HEK293 (cell line): ENCODE measurements at regions not wholly inside any gene's neighbourhood (a gene's known extent, or its start where the extent isn't known, plus 50 kb on each side); places are given as distances from the start of the nearest gene placed in this dataset.

Experiments used
- CTCF ChIA-PET: fragments of 350-600 bp; formaldehyde crosslinking; extraction: SDS; loops from one replicate; lab custom pipeline; 2021; ENCODE audit warnings: antibody characterized with exemption; lab: Yijun Ruan, JAX
- POLR2A ChIA-PET: fragments of 300-600 bp; formaldehyde crosslinking; extraction: SDS; loops from one replicate; lab custom pipeline; 2020; ENCODE audit warnings: antibody characterized with exemption, inconsistent platforms; lab: Yijun Ruan, JAX
- H3K27ac ChIP-seq: fragments of 200-500 bp; sonication (Bioruptor generic); 2 replicates; pipeline ENCODE4 v1.5.1; 2014; ENCODE audit warnings: low read depth, low read length, control low read depth, inconsistent platforms; ENCODE audit errors: extremely low read depth
- H3K36me3 ChIP-seq, 2 experiments: fragments of 200-500 bp in 1 of 2; sonication (Bioruptor generic) in 1 of 2; 1 replicate in 1 of 2; 2 replicates in 1 of 2; pipeline ENCODE4 v1.5.1; 2014 to 2017; ENCODE audit warnings: inconsistent platforms in 2 of 2, low read length in 2 of 2; ENCODE audit not compliant: control insufficient read depth in 2 of 2, insufficient read depth in 1 of 2
- H3K4me1 ChIP-seq: fragments of 200-500 bp; sonication (Bioruptor generic); 2 replicates; pipeline ENCODE4 v1.5.1; 2014; ENCODE audit warnings: mild to moderate bottlenecking, low read length, inconsistent platforms; ENCODE audit not compliant: control insufficient read depth, insufficient read depth
- H3K4me3 ChIP-seq: 2 replicates; pipeline ENCODE4 v1.5.1; 2011; ENCODE audit warnings: low read depth, mild to moderate bottlenecking, control low read depth, low read length, moderate library complexity
- H3K9me3 ChIP-seq: fragments of 200-500 bp; sonication (Bioruptor generic); 2 replicates; pipeline ENCODE4 v1.5.1; 2014; ENCODE audit warnings: low read depth, low read length, inconsistent platforms; ENCODE audit not compliant: control insufficient read depth, insufficient read depth
- HOXC10 ChIP-seq: sonication (generic); formaldehyde crosslinking; IDR thresholded peaks from 2 replicates; pipeline ENCODE4 v1.8.1; 2023; ENCODE audit warnings: mild to moderate bottlenecking, missing genetic modification reagents
- HOXD13 ChIP-seq: sonication (generic); formaldehyde crosslinking; IDR thresholded peaks from 2 replicates; pipeline ENCODE4 v1.8.0; 2022; ENCODE audit warnings: missing genetic modification reagents, borderline replicate concordance
- KLF8 ChIP-seq: fragments of 450-650 bp; formaldehyde crosslinking; IDR thresholded peaks from 2 replicates; pipeline ENCODE4 v1.5.1; 2016; ENCODE audit warnings: missing biosample characterization, missing genetic modification characterization
- MEIS1 ChIP-seq: sonication (generic); formaldehyde crosslinking; IDR thresholded peaks from 2 replicates; pipeline ENCODE4 v1.8.1; 2022; ENCODE audit warnings: missing genetic modification reagents, mild to moderate bottlenecking, borderline replicate concordance
- ZBTB17 ChIP-seq: fragments of 450-650 bp; formaldehyde crosslinking; IDR thresholded peaks from 2 replicates; pipeline ENCODE4 v1.5.1; 2016; ENCODE audit warnings: missing biosample characterization, missing genetic modification characterization
- ZNF10 ChIP-seq: fragments of 450-650 bp; formaldehyde crosslinking; IDR thresholded peaks from 2 replicates; pipeline ENCODE4 v1.5.1; 2017; ENCODE audit warnings: missing biosample characterization, missing genetic modification characterization
- ZNF112 ChIP-seq: fragments of 450-650 bp; formaldehyde crosslinking; IDR thresholded peaks from 2 replicates; pipeline ENCODE4 v1.5.0; 2017; ENCODE audit warnings: missing biosample characterization, missing genetic modification characterization
- ZNF155 ChIP-seq: fragments of 450-650 bp; formaldehyde crosslinking; IDR thresholded peaks from 2 replicates; pipeline ENCODE4 v1.5.1; 2016; ENCODE audit warnings: missing biosample characterization, missing genetic modification characterization
- ZNF24 ChIP-seq: fragments of 450-650 bp; formaldehyde crosslinking; IDR thresholded peaks from 2 replicates; pipeline ENCODE4 v1.5.1; 2016; ENCODE audit warnings: missing biosample characterization, missing genetic modification characterization
- ZNF266 ChIP-seq: fragments of 450-650 bp; formaldehyde crosslinking; IDR thresholded peaks from 2 replicates; pipeline ENCODE4 v1.5.1; 2016; ENCODE audit warnings: missing biosample characterization, missing genetic modification characterization, low read depth
- ZNF324 ChIP-seq: fragments of 450-650 bp; formaldehyde crosslinking; IDR thresholded peaks from 2 replicates; pipeline ENCODE4 v1.5.1; 2016; ENCODE audit warnings: missing biosample characterization, missing genetic modification characterization
- ZNF37A ChIP-seq: fragments of 450-650 bp; IDR thresholded peaks from 2 replicates; pipeline ENCODE4 v1.5.1; 2018; ENCODE audit warnings: missing biosample characterization, missing genetic modification characterization
- ZNF501 ChIP-seq: fragments of 450-650 bp; formaldehyde crosslinking; IDR thresholded peaks from 2 replicates; pipeline ENCODE4 v1.5.1; 2016; ENCODE audit warnings: missing biosample characterization, missing genetic modification characterization
- ZNF544 ChIP-seq: fragments of 450-650 bp; formaldehyde crosslinking; IDR thresholded peaks from 2 replicates; pipeline ENCODE4 v1.5.0; 2017; ENCODE audit warnings: missing biosample characterization, missing genetic modification characterization
- ZNF623 ChIP-seq: fragments of 450-650 bp; formaldehyde crosslinking; IDR thresholded peaks from 2 replicates; pipeline ENCODE4 v1.5.1; 2016; ENCODE audit warnings: missing biosample characterization, missing genetic modification characterization
- ZNF677 ChIP-seq: fragments of 450-650 bp; IDR thresholded peaks from 2 replicates; pipeline ENCODE4 v1.5.0; 2018; ENCODE audit warnings: missing biosample characterization, mild to moderate bottlenecking, missing genetic modification characterization, moderate library complexity
- ZNF747 ChIP-seq: fragments of 450-650 bp; formaldehyde crosslinking; IDR thresholded peaks from 2 replicates; pipeline ENCODE4 v1.5.1; 2016; ENCODE audit warnings: missing biosample characterization, missing genetic modification characterization
- ZNF791 ChIP-seq: fragments of 450-650 bp; formaldehyde crosslinking; IDR thresholded peaks from 2 replicates; pipeline ENCODE4 v1.5.1; 2016; ENCODE audit warnings: missing biosample characterization, missing genetic modification characterization
- TF ChIP-seq, protein P1 (sequence below): fragments of 450-650 bp; formaldehyde crosslinking; IDR thresholded peaks from 2 replicates; pipeline ENCODE4 v1.5.1; 2016; ENCODE audit warnings: missing biosample characterization, missing genetic modification characterization
- TF ChIP-seq, protein P2 (sequence below): fragments of 450-650 bp; formaldehyde crosslinking; IDR thresholded peaks from 2 replicates; pipeline ENCODE4 v1.5.1; 2017; ENCODE audit warnings: missing biosample characterization, mild to moderate bottlenecking, missing genetic modification characterization, moderate library complexity
- TF ChIP-seq, protein P3 (sequence below): fragments of 450-650 bp; formaldehyde crosslinking; IDR thresholded peaks from 2 replicates; pipeline ENCODE4 v1.5.1; 2016; ENCODE audit warnings: missing biosample characterization, missing genetic modification characterization, low read depth
- TF ChIP-seq, protein P4 (sequence below): fragments of 450-650 bp; formaldehyde crosslinking; IDR thresholded peaks from 2 replicates; pipeline ENCODE4 v1.5.1; 2016; ENCODE audit warnings: missing biosample characterization, missing genetic modification characterization
- TF ChIP-seq, protein P5 (sequence below): fragments of 450-650 bp; formaldehyde crosslinking; IDR thresholded peaks from 2 replicates; pipeline ENCODE4 v1.5.1; 2017; ENCODE audit warnings: missing biosample characterization, missing genetic modification characterization

DNA sequence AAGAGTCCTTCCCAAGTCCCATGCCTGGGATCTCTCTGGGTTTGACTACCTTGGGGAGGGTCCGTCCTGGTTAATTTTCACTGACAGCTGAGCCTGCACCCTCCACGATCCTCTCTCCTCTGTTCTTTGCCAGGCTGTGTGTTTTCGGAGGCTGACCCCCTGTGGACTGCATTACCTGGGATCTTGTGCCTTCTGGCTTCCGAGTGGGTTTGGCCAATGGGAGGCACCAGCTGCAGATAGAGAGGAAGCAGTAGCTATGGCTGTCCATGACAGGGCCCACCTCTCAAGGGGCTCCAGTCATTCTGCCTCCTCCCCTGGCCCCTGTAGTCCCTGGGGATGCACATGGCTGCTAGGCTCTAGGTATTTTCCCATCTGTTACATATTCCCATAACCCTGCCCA is 285.0 kb downstream of the DMRT2 start (continued):
- TF ChIP-seq, protein P1, sequence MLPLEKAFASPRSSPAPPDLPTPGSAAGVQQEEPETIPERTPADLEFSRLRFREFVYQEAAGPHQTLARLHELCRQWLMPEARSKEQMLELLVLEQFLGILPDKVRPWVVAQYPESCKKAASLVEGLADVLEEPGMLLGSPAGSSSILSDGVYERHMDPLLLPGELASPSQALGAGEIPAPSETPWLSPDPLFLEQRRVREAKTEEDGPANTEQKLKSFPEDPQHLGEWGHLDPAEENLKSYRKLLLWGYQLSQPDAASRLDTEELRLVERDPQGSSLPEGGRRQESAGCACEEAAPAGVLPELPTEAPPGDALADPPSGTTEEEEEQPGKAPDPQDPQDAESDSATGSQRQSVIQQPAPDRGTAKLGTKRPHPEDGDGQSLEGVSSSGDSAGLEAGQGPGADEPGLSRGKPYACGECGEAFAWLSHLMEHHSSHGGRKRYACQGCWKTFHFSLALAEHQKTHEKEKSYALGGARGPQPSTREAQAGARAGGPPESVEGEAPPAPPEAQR: no peak
- TF ChIP-seq ZNF791 (tag by site-specific recombination): no peak
- TF ChIP-seq ZNF112 (tag by site-specific recombination): no peak
- no peak for TF ChIP-seq ZNF501 (tag by site-specific recombination)
- no peak for TF ChIP-seq ZNF266 (tag by site-specific recombination)
- TF ChIP-seq, protein P2, sequence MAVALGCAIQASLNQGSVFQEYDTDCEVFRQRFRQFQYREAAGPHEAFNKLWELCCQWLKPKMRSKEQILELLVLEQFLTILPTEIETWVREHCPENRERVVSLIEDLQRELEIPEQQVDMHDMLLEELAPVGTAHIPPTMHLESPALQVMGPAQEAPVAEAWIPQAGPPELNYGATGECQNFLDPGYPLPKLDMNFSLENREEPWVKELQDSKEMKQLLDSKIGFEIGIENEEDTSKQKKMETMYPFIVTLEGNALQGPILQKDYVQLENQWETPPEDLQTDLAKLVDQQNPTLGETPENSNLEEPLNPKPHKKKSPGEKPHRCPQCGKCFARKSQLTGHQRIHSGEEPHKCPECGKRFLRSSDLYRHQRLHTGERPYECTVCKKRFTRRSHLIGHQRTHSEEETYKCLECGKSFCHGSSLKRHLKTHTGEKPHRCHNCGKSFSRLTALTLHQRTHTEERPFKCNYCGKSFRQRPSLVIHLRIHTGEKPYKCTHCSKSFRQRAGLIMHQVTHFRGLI: no peak
- TF ChIP-seq MEIS1: no peak
- TF ChIP-seq ZBTB17 (tag by site-specific recombination): no peak
- no peak for TF ChIP-seq ZNF544 (tag by site-specific recombination)
- TF ChIP-seq HOXC10 (CRISPR knock-in tag): no peak
- TF ChIP-seq ZNF155: no peak
- no peak for TF ChIP-seq ZNF623
- TF ChIP-seq HOXD13 (CRISPR knock-in tag): no peak
- TF ChIP-seq, protein P3, sequence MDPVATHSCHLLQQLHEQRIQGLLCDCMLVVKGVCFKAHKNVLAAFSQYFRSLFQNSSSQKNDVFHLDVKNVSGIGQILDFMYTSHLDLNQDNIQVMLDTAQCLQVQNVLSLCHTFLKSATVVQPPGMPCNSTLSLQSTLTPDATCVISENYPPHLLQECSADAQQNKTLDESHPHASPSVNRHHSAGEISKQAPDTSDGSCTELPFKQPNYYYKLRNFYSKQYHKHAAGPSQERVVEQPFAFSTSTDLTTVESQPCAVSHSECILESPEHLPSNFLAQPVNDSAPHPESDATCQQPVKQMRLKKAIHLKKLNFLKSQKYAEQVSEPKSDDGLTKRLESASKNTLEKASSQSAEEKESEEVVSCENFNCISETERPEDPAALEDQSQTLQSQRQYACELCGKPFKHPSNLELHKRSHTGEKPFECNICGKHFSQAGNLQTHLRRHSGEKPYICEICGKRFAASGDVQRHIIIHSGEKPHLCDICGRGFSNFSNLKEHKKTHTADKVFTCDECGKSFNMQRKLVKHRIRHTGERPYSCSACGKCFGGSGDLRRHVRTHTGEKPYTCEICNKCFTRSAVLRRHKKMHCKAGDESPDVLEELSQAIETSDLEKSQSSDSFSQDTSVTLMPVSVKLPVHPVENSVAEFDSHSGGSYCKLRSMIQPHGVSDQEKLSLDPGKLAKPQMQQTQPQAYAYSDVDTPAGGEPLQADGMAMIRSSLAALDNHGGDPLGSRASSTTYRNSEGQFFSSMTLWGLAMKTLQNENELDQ (tag by site-specific recombination): no peak
- no peak for TF ChIP-seq ZNF747 (tag by site-specific recombination)

DNA sequence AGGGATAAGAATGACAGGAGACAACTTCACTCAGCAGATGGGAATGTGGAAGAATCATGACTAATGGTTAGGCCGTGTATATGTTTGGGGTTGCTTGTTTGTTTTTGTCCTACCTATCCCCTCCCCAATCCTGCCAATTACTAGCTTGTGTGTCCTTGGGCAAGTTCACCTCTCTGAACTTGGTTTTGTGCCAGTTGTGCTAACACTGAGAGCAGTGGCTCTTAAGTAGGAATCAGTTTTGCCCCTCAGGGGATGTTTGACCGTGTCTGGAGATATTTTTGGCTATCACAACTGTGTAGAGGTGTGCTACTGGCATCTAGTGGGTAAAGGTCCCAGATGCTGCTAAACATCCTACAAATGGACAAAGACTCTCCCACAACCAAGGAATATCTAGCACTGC is 287.0 kb downstream of the DMRT2 start:
- ChIA-PET CTCF (interaction anchor here (0.5 to 1.5 kb wide), 7 partner anchors 18 to 1502 kb away, joined by 3 to 8 read pairs (median 3); partner anchors contain the start of gene DMRT2), POLR2A (no interaction called here)
- Histone ChIP-seq H3K36me3 (no peaks in the 10 kb centered on the region), H3K9me3 (no peaks in the 10 kb centered on the region), H3K4me1 (no peaks in the 10 kb centered on the region), H3K27ac (no peak overlapping the region), H3K4me3 (no peak overlapping the region)
- TF ChIP-seq KLF8 (tag by site-specific recombination): no peak
- no peak for TF ChIP-seq ZNF24
- TF ChIP-seq, protein P4, sequence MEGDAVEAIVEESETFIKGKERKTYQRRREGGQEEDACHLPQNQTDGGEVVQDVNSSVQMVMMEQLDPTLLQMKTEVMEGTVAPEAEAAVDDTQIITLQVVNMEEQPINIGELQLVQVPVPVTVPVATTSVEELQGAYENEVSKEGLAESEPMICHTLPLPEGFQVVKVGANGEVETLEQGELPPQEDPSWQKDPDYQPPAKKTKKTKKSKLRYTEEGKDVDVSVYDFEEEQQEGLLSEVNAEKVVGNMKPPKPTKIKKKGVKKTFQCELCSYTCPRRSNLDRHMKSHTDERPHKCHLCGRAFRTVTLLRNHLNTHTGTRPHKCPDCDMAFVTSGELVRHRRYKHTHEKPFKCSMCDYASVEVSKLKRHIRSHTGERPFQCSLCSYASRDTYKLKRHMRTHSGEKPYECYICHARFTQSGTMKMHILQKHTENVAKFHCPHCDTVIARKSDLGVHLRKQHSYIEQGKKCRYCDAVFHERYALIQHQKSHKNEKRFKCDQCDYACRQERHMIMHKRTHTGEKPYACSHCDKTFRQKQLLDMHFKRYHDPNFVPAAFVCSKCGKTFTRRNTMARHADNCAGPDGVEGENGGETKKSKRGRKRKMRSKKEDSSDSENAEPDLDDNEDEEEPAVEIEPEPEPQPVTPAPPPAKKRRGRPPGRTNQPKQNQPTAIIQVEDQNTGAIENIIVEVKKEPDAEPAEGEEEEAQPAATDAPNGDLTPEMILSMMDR (tag by site-specific recombination): peak; percentile 48; the same call in 1 of the 2 replicates

DNA sequence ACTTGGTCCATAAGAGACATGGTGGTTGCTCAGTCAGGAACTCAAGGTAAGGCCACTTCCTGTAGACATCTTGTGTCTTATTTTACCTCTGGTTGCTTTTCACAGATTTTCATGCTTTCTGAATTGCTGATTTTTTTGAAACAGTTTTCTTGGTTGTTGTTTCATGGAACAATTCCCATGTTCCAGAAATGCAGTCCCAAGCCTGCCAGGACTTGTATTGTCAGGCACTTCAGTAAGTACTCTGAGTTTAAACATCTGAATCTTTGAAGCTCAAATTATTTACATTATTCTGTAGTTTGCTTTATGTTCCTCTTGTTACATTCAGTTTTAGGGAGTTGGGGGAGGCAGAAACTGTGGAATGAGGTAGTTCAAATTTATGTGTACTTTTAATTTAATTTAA is 290.2 kb downstream of the DMRT2 start:
- Histone ChIP-seq H3K4me1 (no peaks in the 10 kb centered on the region), H3K27ac (no peak overlapping the region), H3K4me3 (no peak overlapping the region), H3K36me3 (no peaks in the 10 kb centered on the region), H3K9me3 (no peaks in the 10 kb centered on the region)
- POLR2A ChIA-PET: no interaction called here
- CTCF ChIA-PET: no interaction called here
- TF ChIP-seq ZNF324 (tag by site-specific recombination) (no peak), ZNF10 (tag by site-specific recombination) (no peak), ZNF37A (tag by site-specific recombination) (no peak), ZNF677 (tag by site-specific recombination) (no peak)
- TF ChIP-seq, protein P5, sequence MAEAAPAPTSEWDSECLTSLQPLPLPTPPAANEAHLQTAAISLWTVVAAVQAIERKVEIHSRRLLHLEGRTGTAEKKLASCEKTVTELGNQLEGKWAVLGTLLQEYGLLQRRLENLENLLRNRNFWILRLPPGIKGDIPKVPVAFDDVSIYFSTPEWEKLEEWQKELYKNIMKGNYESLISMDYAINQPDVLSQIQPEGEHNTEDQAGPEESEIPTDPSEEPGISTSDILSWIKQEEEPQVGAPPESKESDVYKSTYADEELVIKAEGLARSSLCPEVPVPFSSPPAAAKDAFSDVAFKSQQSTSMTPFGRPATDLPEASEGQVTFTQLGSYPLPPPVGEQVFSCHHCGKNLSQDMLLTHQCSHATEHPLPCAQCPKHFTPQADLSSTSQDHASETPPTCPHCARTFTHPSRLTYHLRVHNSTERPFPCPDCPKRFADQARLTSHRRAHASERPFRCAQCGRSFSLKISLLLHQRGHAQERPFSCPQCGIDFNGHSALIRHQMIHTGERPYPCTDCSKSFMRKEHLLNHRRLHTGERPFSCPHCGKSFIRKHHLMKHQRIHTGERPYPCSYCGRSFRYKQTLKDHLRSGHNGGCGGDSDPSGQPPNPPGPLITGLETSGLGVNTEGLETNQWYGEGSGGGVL (tag by site-specific recombination): no peak
